Prostate gland (tissue), 2 donors: ENCODE measurements at regions not wholly inside any gene's neighbourhood (a gene's known extent, or its start where the extent isn't known, plus 50 kb on each side); places are given as distances from the start of the nearest gene placed in this dataset.

Source experiments
- POLR2A ChIP-seq: fragments of 450-650 bp; IDR thresholded peaks from one replicate; pipeline ENCODE4 v1.6.1; 2016; ENCODE audit warnings: antibody characterized with exemption, mild to moderate bottlenecking
- POLR2AphosphoS5 ChIP-seq: sonication (generic); formaldehyde crosslinking; IDR thresholded peaks from one replicate; pipeline ENCODE4 v1.6.1; 2017; ENCODE audit warnings: antibody characterized with exemption
- TF ChIP-seq, protein P1 (sequence below), 4 experiments: fragments of 200-600 bp in 2 of 4; fragments of 450-650 bp in 2 of 4; sonication (generic) in 2 of 4; IDR thresholded peaks; 1 replicate in 3 of 4; 2 replicates in 1 of 4; pipeline ENCODE4 v1.5.1; 2016 to 2019; ENCODE audit warnings: antibody characterized with exemption in 4 of 4, mild to moderate bottlenecking in 2 of 4, moderate library complexity in 2 of 4

DNA sequence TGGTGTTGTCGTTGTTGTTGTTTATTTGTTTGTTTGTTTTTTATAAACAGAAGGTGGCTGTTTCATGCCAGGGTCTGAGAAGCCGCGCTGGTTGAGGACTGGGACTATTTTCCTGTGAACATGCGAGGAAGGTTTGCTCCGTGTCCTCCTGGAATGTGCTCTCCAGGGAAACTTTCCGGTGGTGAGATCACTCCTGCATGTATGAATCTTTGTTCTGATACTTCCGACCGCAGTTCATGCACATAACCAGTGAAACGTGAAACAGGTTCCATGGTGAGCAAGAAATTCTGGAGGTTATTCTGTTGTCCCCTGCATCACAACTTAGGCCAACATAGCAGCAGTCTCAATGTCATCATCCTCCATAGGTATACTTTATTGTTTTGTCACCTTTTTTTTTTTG, 187.6 kb upstream of the ARGLU1 start:
- TF ChIP-seq, protein P1, sequence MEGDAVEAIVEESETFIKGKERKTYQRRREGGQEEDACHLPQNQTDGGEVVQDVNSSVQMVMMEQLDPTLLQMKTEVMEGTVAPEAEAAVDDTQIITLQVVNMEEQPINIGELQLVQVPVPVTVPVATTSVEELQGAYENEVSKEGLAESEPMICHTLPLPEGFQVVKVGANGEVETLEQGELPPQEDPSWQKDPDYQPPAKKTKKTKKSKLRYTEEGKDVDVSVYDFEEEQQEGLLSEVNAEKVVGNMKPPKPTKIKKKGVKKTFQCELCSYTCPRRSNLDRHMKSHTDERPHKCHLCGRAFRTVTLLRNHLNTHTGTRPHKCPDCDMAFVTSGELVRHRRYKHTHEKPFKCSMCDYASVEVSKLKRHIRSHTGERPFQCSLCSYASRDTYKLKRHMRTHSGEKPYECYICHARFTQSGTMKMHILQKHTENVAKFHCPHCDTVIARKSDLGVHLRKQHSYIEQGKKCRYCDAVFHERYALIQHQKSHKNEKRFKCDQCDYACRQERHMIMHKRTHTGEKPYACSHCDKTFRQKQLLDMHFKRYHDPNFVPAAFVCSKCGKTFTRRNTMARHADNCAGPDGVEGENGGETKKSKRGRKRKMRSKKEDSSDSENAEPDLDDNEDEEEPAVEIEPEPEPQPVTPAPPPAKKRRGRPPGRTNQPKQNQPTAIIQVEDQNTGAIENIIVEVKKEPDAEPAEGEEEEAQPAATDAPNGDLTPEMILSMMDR (IDR thresholded peaks at IDR 0.05): no peak
- no peak for TF ChIP-seq POLR2A
- no peak for TF ChIP-seq POLR2AphosphoS5
